ENCODE measurements at regions not wholly inside any gene's neighbourhood (a gene's known extent, or its start where the extent isn't known, plus 50 kb on each side); places are given as distances from the start of the nearest gene placed in this dataset.

- DNase-seq: no peak
- peaks cover 0 to 2% of the 10 kb centered on the region in 2 donors for H3K9me3 ChIP-seq
- intact Hi-C loops (cut with DNase I; ENCODE audit: low total_unique reads) (no loop called here), in situ Hi-C loops (cut with MboI; ENCODE audit: low pct_ligation_motif_present in 1 of 4, low pct_unique_long_range_greater_than_20kb in 1 of 4, low sequenced_read_pairs in 3 of 4) (no loop called here)
- no peaks in the 10 kb centered on the region for H3K36me3 ChIP-seq
- no peak overlapping the region for H3K27ac ChIP-seq
- no peaks in the 10 kb centered on the region for H3K4me1 ChIP-seq
- no peaks in the 10 kb centered on the region for H3K27me3 ChIP-seq
- TF ChIP-seq POLR2A (IDR thresholded peaks at IDR 0.05): no peak
- 71% methylated on average over 8 of the region's 8 CpGs; no CpG with 5 or more reads in 1 of the 2 donors for WGBS, 2 donors (ENCODE audit: low coverage in 1 of 2)
- H3K4me3 ChIP-seq: no peak overlapping the region
Measured at GRCh38 chr10:130905921-130906320, 405.6 kb downstream of the TCERG1L start.

GRCh38 chr10:130910848-130911247, 400.7 kb downstream of the TCERG1L start:
- TF ChIP-seq POLR2A (IDR thresholded peaks at IDR 0.05): no peak
- no peak for TF ChIP-seq CTCF (IDR thresholded peaks at IDR 0.05)
- no peak for TF ChIP-seq EP300 (IDR thresholded peaks at IDR 0.05; ENCODE audit: low read depth)
- no peak for TF ChIP-seq POLR2AphosphoS5 (IDR thresholded peaks at IDR 0.05)
- 76 to 93% methylated on average over 2 of the region's 2 CpGs for WGBS, 2 donors (ENCODE audit: low coverage in 1 of 2)
- Histone ChIP-seq H3K36me3 (no peaks in the 10 kb centered on the region), H3K9me3 (peaks cover 0 to 8% of the 10 kb centered on the region in 2 donors), H3K27ac (no peak overlapping the region), H3K27me3 (no peaks in the 10 kb centered on the region), H3K4me3 (no peak overlapping the region), H3K4me1 (no peaks in the 10 kb centered on the region)
- intact Hi-C loops (cut with DNase I; ENCODE audit: low total_unique reads) (no loop called here), in situ Hi-C loops (cut with MboI; ENCODE audit: low pct_ligation_motif_present in 1 of 4, low pct_unique_long_range_greater_than_20kb in 1 of 4, low sequenced_read_pairs in 3 of 4) (no loop called here)
- DNase-seq: no peak

- intact Hi-C loops (cut with DNase I; ENCODE audit: low total_unique reads) (no loop called here), in situ Hi-C loops (cut with MboI; ENCODE audit: low pct_ligation_motif_present in 1 of 4, low pct_unique_long_range_greater_than_20kb in 1 of 4, low sequenced_read_pairs in 3 of 4) (no loop called here)
- no peaks in the 10 kb centered on the region for H3K27me3 ChIP-seq
- 92% methylated on average over 4 of the region's 4 CpGs; no CpG with 5 or more reads in 1 of the 2 donors for WGBS, 2 donors (ENCODE audit: low coverage in 1 of 2)
- H3K36me3 ChIP-seq: no peaks in the 10 kb centered on the region
- TF ChIP-seq EP300 (IDR thresholded peaks at IDR 0.05; ENCODE audit: low read depth): no peak
- TF ChIP-seq CTCF (IDR thresholded peaks at IDR 0.05): no peak
- TF ChIP-seq POLR2A (IDR thresholded peaks at IDR 0.05): no peak
- TF ChIP-seq POLR2AphosphoS5 (IDR thresholded peaks at IDR 0.05): no peak
- H3K4me3 ChIP-seq: no peak overlapping the region
- no peak overlapping the region for H3K27ac ChIP-seq
- H3K9me3 ChIP-seq: peaks cover 0 to 8% of the 10 kb centered on the region in 2 donors
- no peaks in the 10 kb centered on the region for H3K4me1 ChIP-seq
- DNase-seq: no peak
Measured at GRCh38 chr10:130913844-130914243, 397.7 kb downstream of the TCERG1L start.

- Histone ChIP-seq H3K4me1 (no peaks in the 10 kb centered on the region), H3K27me3 (no peaks in the 10 kb centered on the region), H3K36me3 (no peaks in the 10 kb centered on the region), H3K9me3 (peaks cover 0 to 8% of the 10 kb centered on the region in 2 donors), H3K4me3 (no peak overlapping the region), H3K27ac (no peak overlapping the region)
- DNase-seq: no peak
- TF ChIP-seq CTCF (IDR thresholded peaks at IDR 0.05) (no peak), EP300 (IDR thresholded peaks at IDR 0.05; ENCODE audit: low read depth) (no peak), POLR2AphosphoS5 (IDR thresholded peaks at IDR 0.05) (no peak), POLR2A (IDR thresholded peaks at IDR 0.05) (no peak)
- WGBS, 2 donors (ENCODE audit: low coverage in 1 of 2): 71 to 74% methylated on average over 2 to 4 of the region's 4 CpGs
- in situ Hi-C loops (cut with MboI; ENCODE audit: low pct_ligation_motif_present in 1 of 4, low pct_unique_long_range_greater_than_20kb in 1 of 4, low sequenced_read_pairs in 3 of 4): no loop called here
- intact Hi-C loops (cut with DNase I; ENCODE audit: low total_unique reads): no loop called here
Measured at GRCh38 chr10:130914367-130914766, 397.2 kb downstream of the TCERG1L start.

- no peak for DNase-seq
- Histone ChIP-seq H3K27me3 (no peaks in the 10 kb centered on the region), H3K9me3 (peaks cover 0 to 8% of the 10 kb centered on the region in 2 donors), H3K4me1 (no peaks in the 10 kb centered on the region), H3K27ac (no peak overlapping the region), H3K36me3 (no peaks in the 10 kb centered on the region), H3K4me3 (no peak overlapping the region)
- 73 to 77% methylated on average over 5 to 6 of the region's 6 CpGs for WGBS, 2 donors (ENCODE audit: low coverage in 1 of 2)
- in situ Hi-C loops (cut with MboI; ENCODE audit: low pct_ligation_motif_present in 1 of 4, low pct_unique_long_range_greater_than_20kb in 1 of 4, low sequenced_read_pairs in 3 of 4) (no loop called here), intact Hi-C loops (cut with DNase I; ENCODE audit: low total_unique reads) (no loop called here)
- TF ChIP-seq POLR2AphosphoS5 (IDR thresholded peaks at IDR 0.05) (no peak), CTCF (IDR thresholded peaks at IDR 0.05) (no peak), POLR2A (IDR thresholded peaks at IDR 0.05) (no peak), EP300 (IDR thresholded peaks at IDR 0.05; ENCODE audit: low read depth) (no peak)
Measured at GRCh38 chr10:130915065-130915464, 396.5 kb downstream of the TCERG1L start.
